Activated T-helper 1 cell treated with anti-CD3 and anti-CD28 coated beads, Interleukin-2, amount 50 U/mL, for 16 hours (primary cell): ENCODE measurements at regions not wholly inside any gene's neighbourhood (a gene's known extent, or its start where the extent isn't known, plus 50 kb on each side); places are given as distances from the start of the nearest gene placed in this dataset.
"Not testable (repeated sequence)": the region's sequence is repeated elsewhere in the genome, so short reads cannot be mapped to it uniquely, and the experiment has no call there.

Experiments used
- DNase-seq, 2 donors: peaks; one replicate each; pipeline ENCODE4 v3.0.0-alpha.2; 2020; ENCODE audit warnings: low read depth in 1 of 2, low spot score in 1 of 2

GRCh38 chr12:125966641-125967040 is 901.4 kb downstream of the AACS start:
- DNase-seq, result no peak

- no peak for DNase-seq
Measured at GRCh38 chr12:125968413-125968812, 903.2 kb downstream of the AACS start.

- DNase-seq, result no peak
Measured at GRCh38 chr12:125971981-125972380, 906.7 kb downstream of the AACS start.

DNA sequence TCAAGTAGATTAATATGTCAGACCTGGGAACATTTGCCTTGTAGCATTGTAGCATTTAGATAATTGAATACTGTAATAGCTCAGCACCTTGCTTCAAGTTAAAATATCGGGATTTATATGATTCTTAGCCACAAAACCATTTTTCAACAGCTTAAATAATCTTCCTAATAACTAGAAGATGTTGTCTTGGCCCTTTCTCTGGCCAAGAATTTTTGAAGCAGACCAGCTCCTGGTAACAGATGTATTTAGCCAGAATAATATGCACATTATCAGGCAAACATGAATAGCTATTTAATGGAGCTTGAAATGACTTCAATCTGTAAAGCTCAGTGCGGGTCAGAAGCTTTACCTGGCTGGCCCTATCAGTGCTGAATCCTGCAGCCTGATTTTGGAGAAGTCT is 913.1 kb downstream of the AACS start:
- DNase-seq, result no peak

DNA sequence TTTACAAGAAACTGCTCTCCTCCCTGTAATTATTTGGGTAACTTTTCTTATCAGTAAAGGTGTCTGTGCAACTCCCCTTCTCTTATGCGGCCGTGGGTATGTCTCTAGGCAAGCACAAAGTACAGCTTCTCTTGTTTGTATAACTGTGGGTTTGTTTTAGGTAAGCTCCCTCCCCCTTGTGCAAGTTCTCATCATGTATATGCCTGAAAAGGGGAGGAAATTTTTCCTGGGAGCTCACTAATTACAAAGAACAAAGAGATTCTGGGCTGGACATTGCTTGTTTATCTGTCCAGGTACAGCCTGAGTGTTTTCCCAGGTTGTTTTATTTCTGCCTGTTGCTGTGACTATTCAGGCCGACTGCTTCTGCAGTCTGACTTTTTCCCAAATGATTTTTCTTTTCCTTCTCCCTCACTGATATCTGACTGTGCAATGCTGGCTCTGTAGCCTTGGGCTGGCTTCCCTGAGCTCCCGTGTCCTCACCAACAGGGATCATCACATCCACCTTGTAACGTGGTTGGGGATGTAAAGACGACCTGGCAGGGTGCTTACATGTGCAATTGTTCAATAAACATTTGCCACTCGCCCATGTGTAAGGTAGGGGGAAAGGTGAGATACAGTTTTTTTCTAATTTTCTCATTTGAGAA is 916.5 kb downstream of the AACS start:
- DNase-seq, result no peak

DNA sequence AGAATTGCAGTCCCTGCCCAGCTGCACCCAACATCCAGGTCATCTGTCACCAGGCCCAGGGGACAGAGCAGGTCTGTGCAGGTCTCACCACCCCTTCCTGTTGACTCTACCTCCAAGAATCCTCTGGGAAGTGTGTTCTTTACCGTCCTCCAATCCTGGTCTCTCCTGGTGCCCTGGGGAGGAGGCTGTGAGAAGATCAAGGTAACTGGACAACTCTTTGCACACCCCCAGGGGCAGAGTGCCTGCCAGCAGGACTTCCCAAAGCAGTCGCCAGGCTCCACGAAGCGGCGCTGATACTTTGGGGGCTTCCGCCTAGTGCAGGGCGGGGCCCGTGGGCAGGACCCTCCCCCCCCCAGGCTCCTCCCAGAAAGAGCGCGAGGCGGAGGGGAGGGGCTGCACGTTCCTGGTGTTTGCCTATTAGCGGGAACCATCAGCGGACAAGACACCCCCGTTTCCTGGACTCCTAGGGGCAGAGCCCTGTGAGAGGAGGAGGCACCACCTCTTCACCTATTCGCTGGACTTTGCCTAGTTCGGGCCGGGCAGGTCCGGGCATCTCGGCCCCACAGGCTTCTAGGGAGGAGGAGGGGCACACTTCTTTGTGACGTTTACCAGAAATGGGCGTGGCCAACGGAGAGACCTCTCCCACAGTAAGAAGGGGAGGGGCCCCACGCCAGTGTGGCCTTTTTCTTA is 918.0 kb downstream of the AACS start:
- DNase-seq, result no peak

GRCh38 chr12:125983784-125984500 is 918.7 kb downstream of the AACS start:
- DNase-seq, result no peak

GRCh38 chr12:125988545-125988944 is 923.3 kb downstream of the AACS start:
- DNase-seq, result no peak

- no peak for DNase-seq
Measured at GRCh38 chr12:125989696-125990095, 924.5 kb downstream of the AACS start.

- no peak for DNase-seq
Measured at GRCh38 chr12:125996443-125996842, 931.2 kb downstream of the AACS start.

GRCh38 chr12:125999628-126000027 is 934.4 kb downstream of the AACS start:
- no peak for DNase-seq

DNA sequence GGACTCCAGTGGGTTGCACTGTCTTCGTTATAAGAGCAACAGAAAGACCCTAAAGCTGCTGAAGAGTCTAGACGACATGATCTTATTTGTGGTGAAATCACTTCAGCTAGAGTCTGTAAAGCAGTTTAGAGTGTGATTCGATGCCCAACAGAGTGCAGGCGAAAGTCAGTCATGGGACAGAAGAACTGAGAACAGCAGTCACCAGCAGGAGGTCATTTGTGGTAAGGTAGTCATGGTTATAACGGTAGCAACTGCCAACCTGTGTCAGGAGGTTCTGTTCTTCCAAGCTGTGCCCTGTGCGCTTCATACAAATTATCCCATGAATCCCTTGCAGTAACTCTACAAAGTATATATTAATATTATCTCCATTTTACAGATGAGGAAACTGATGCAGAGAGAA is 954.1 kb downstream of the AACS start:
- DNase-seq, result no peak

GRCh38 chr12:126021675-126022074 is 956.4 kb downstream of the AACS start:
- DNase-seq, result no peak

DNA sequence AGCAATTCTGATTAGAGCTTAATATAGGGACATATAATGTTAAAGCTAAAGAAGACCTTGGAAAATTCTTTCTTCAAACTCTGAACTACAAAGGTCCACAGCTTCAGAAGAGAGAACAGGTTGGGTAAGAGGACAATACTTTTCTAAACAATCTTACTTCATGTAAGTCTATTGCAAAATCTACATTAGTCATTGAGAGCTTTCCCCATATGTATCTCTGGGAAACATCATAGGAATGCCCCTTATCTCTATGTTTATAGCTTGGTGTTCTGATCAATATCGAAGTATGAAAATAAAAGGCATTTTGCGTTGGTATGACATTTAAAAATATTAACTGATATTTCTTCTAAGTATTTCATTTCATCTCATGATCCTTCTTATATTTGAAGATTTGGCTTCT is 962.6 kb downstream of the AACS start:
- DNase-seq, result no peak

DNA sequence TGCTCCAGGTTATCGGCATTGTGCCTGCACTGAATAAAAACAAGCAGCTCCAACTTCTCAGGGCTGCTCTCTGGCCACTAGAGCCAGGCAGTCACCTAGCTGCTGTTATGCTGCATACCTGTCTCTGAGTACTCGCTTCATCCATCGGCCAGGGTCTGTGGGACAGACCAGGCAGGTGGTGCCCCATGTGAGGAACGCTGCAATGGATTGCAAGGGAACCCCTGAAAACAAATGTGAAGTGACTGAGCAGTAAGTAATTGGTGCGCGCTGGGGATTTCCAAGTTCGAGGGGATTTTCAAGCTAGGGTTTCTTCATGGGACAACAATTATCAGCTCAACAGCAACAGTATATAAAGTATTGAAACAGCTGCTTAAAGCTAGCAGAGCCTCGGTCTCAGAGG is 965.3 kb downstream of the AACS start:
- no peak for DNase-seq

- no peak for DNase-seq
Measured at GRCh38 chr12:126033751-126034150, 968.5 kb downstream of the AACS start.

DNA sequence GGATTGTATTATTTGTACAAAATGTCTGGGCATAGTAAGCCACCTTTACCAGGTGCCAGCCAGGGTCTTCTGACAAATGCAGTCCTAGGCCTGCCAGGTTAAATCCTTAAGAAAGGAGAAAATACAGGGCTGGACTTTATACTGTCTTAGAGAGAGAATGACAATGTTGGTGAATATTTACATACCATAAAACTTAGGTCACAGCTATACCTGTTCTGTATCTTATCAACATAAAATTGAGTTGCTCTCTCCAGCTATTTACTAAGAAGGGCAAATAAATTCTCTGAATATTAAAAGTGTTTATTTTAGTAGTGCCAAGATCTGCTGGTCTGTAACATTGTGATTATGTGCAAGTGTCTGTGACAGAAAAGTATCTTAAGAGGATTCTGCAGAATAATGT is 971.1 kb downstream of the AACS start:
- DNase-seq, result no peak

GRCh38 chr12:126038434-126038833 is 973.2 kb downstream of the AACS start:
- DNase-seq, result no peak

DNA sequence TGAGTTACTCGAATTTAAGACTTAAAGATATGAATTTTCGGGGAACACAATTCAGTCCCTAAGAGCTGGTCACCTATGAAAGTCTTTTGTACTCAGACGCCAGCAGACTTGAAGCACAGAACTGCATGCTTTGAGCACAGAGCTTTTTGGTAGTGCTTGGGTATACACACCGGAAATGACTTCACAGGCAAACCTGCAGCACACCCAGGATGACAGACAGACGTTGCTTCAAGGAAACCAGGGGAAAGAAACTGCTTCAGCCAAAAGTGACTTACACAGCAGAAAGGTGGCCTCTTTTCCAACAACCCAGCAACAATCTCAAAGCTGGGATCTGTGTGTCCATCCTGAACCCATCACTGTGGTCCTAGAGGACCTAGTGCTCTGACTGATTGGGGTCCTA is 975.1 kb downstream of the AACS start:
- DNase-seq, result no peak

DNA sequence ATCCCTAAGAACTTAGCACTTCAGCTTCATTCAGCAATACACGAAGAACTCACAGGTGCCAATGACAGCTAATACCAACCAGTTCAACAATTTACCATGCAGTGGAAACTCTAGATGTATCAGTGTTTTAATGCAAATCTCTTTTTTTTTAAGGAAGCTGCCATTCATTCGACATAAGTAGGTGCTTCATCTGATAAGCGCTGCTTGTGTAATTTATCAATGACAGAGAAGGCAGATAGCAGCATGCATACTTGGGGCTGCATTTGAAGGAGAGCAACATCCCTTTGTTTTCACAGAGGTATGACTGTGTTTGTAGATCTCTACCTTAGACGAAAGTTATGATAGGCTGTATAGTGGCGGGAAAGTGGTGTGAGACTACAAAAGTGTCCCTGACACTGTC is 977.1 kb downstream of the AACS start:
- DNase-seq, result no peak

- not testable (repeated sequence) for DNase-seq
Measured at GRCh38 chr12:126049501-126049900, 984.3 kb downstream of the AACS start.

DNA sequence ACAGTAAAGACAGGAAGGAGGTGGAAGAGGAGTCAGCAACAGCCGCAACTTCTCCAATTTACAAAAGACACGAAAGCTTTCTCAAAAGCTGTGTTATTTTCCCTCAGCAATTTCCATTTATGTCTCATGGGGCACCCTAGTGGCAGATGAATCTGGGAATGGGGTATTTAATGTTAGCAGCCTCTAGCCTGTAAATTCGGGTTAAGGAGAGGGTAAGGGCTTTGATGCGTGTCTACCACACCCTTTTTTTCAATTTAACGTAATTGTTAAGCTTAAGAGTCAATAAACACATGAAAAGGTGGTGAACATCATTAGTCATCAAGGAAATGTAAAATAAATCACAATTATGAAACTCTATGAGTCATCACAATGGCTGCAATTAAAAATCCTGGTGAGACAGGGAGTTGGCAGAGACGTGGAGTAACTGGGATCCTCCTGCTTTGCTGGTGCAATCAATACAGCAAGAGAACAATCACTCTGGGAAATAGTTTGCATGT is 986.4 kb downstream of the AACS start:
- no peak for DNase-seq
